Small intestine (tissue), 7 donors: ENCODE measurements at regions not wholly inside any gene's neighbourhood (a gene's known extent, or its start where the extent isn't known, plus 50 kb on each side); places are given as distances from the start of the nearest gene placed in this dataset.
A peak's percentile ranks its signal among the peaks of the same experiment; 100 is the strongest.

Experiments used
- DNase-seq, 2 donors: peaks; one replicate each; pipeline versions ENCODE4 v3.0.0 to v3.0.0-alpha.2; 2013
- FAIRE-seq: peaks from 2 replicates; lab custom pipeline; 2012; peaks lifted over from hg19 to GRCh38; lab: Jason Lieb, UNC
- H3K27ac ChIP-seq, 3 donors: one replicate each; pipeline ENCODE4 v1.5.1; 2013; ENCODE audit warnings: low read length in 2 of 3, mild to moderate bottlenecking in 2 of 3, control low read depth in 1 of 3, inconsistent platforms in 1 of 3, low read depth in 1 of 3, moderate library complexity in 1 of 3
- H3K27me3 ChIP-seq, 3 donors: one replicate each; pipeline ENCODE4 v1.6.1; 2013; ENCODE audit warnings: low read length in 3 of 3, inconsistent platforms in 1 of 3; ENCODE audit not compliant: control insufficient read depth in 3 of 3, insufficient read depth in 3 of 3
- H3K36me3 ChIP-seq, 3 donors: one replicate each; pipeline ENCODE4 v1.6.1; 2013; ENCODE audit warnings: low read length in 3 of 3, inconsistent platforms in 1 of 3, low read depth in 1 of 3, mild to moderate bottlenecking in 1 of 3, moderate library complexity in 1 of 3; ENCODE audit not compliant: control insufficient read depth in 3 of 3, insufficient read depth in 2 of 3
- H3K4me1 ChIP-seq, 3 donors: one replicate each; pipeline ENCODE4 v1.6.1; 2013; ENCODE audit warnings: low read length in 2 of 3, inconsistent platforms in 1 of 3, low read depth in 1 of 3, mild to moderate bottlenecking in 1 of 3, moderate library complexity in 1 of 3; ENCODE audit not compliant: control insufficient read depth in 3 of 3, insufficient read depth in 2 of 3
- H3K4me3 ChIP-seq, 3 donors: one replicate each; pipeline ENCODE4 v1.5.1; 2013; ENCODE audit warnings: low read length in 3 of 3, control low read depth in 1 of 3, inconsistent platforms in 1 of 3, low read depth in 1 of 3, mild to moderate bottlenecking in 1 of 3, moderate library complexity in 1 of 3
- H3K9me3 ChIP-seq, 2 donors: one replicate each; pipeline ENCODE4 v1.6.1; 2013; ENCODE audit warnings: low read depth in 1 of 2, low read length in 1 of 2; ENCODE audit not compliant: control insufficient read depth in 2 of 2, insufficient read depth in 1 of 2
- WGBS, 3 donors: extraction: QIAGEN DNeasy Blood & Tissue Kit; methylation state at CpG; one replicate each; pipeline ENCODE4 v1.1.7; 2013; 5-methylcytosine and 5-hydroxymethylcytosine counted together
- donor health status: healthy with polysubstance abuse.
- donor health status: control.
- donor health status: control.
- donor health status: Bipolar disorder and iron deficiency.
- donor health status: healthy.

DNA sequence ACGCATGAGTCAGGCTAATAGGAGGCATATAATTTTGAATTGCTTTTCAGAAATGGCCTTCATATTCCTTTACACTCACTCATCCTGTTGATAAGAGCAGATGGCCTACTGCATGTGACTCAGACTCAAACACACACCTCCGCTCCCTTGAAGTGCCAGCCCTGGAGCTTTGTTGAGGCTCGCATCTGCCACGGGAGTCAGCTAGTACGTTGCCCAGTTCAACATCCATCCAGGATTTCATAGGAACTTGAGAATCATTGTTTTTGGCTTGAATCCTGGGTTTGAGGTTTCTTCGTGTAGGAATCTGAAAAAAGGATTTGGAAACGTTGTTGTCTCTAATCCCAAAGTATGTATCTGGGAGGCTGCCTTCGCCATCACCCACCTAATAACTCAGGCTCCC is 87.4 kb upstream of the JAG1 start:
- no peak for FAIRE-seq

GRCh38 chr20:10761786-10762185 is 88.0 kb upstream of the JAG1 start:
- DNase-seq (no peak), FAIRE-seq (no peak)
- Histone ChIP-seq H3K4me3 (no peak overlapping the region), H3K4me1 (peaks cover 0 to 2% (median 0%) of the 10 kb centered on the region in 3 donors), H3K9me3 (no peaks in the 10 kb centered on the region), H3K27ac (no peak overlapping the region), H3K27me3 (no peaks in the 10 kb centered on the region), H3K36me3 (no peaks in the 10 kb centered on the region)
- 77 to 92% (median 80%) methylated on average over 8 of the region's 8 CpGs for WGBS, 3 donors

More for the DNA sequence above, 87.4 kb upstream of the JAG1 start:
- Histone ChIP-seq H3K9me3 (no peaks in the 10 kb centered on the region), H3K4me1 (peaks cover 0 to 2% (median 0%) of the 10 kb centered on the region in 3 donors), H3K4me3 (no peak overlapping the region), H3K27me3 (no peaks in the 10 kb centered on the region), H3K27ac (no peak overlapping the region), H3K36me3 (no peaks in the 10 kb centered on the region)
- WGBS, 3 donors: 85 to 89% (median 86%) methylated on average over 8 of the region's 8 CpGs
- peak in 1 of 2 donors; percentile 11 for DNase-seq

GRCh38 chr20:10762216-10762615 is 88.4 kb upstream of the JAG1 start:
- no peak overlapping the region for H3K4me3 ChIP-seq
- no peak for FAIRE-seq
- no peak for DNase-seq
- 77 to 91% (median 84%) methylated on average over 2 of the region's 2 CpGs for WGBS, 3 donors
- no peaks in the 10 kb centered on the region for H3K9me3 ChIP-seq
- no peaks in the 10 kb centered on the region for H3K36me3 ChIP-seq
- H3K27ac ChIP-seq: no peak overlapping the region
- H3K27me3 ChIP-seq: no peaks in the 10 kb centered on the region
- peaks cover 0 to 2% (median 0%) of the 10 kb centered on the region in 3 donors for H3K4me1 ChIP-seq

- no peak overlapping the region for H3K27ac ChIP-seq
- H3K36me3 ChIP-seq: no peaks in the 10 kb centered on the region
- no peak for DNase-seq
- H3K27me3 ChIP-seq: no peaks in the 10 kb centered on the region
- FAIRE-seq: no peak
- H3K4me1 ChIP-seq: peaks cover 0 to 2% (median 0%) of the 10 kb centered on the region in 3 donors
- no peak overlapping the region for H3K4me3 ChIP-seq
- no peaks in the 10 kb centered on the region for H3K9me3 ChIP-seq
- 36 to 69% (median 65%) methylated on average over 2 of the region's 2 CpGs for WGBS, 3 donors
These were observed 89.3 kb upstream of the JAG1 start for GRCh38 chr20:10763112-10763511.

DNA sequence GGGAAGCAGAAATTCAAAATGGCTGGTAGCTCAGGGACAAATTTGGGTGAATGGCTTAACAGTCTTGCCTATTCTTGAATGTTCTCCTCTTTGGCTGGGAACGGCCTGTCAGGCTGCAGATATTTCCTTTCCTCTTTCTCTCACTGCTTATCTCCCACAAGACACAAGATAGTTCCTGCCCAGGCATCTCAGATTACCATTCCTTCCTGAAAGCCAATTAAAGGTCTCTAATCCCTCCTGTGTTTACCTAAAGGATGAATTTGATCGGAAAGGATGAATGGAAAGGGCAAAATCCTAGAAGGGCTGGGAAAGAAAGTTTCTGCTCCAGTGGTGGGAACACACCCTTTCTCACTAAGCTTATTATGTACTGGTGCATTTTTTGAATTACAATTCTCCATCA is 95.9 kb upstream of the JAG1 start:
- H3K4me1 ChIP-seq: no peaks in the 10 kb centered on the region
- WGBS, 3 donors: 41 to 47% (median 44%) methylated on average over 2 of the region's 2 CpGs
- H3K4me3 ChIP-seq: no peak overlapping the region
- H3K27ac ChIP-seq: no peak overlapping the region
- H3K36me3 ChIP-seq: no peaks in the 10 kb centered on the region
- DNase-seq (no peak), FAIRE-seq (no peak)
- H3K27me3 ChIP-seq: no peaks in the 10 kb centered on the region
- H3K9me3 ChIP-seq: no peaks in the 10 kb centered on the region

- FAIRE-seq (no peak), DNase-seq (no peak)
- H3K4me3 ChIP-seq: no peak overlapping the region
- no peaks in the 10 kb centered on the region for H3K9me3 ChIP-seq
- H3K36me3 ChIP-seq: no peaks in the 10 kb centered on the region
- 82 to 83% (median 83%) methylated on average over 3 of the region's 3 CpGs for WGBS, 3 donors
- no peaks in the 10 kb centered on the region for H3K4me1 ChIP-seq
- H3K27ac ChIP-seq: no peak overlapping the region
- no peaks in the 10 kb centered on the region for H3K27me3 ChIP-seq
These were observed 97.0 kb upstream of the JAG1 start for GRCh38 chr20:10770753-10771152.

DNA sequence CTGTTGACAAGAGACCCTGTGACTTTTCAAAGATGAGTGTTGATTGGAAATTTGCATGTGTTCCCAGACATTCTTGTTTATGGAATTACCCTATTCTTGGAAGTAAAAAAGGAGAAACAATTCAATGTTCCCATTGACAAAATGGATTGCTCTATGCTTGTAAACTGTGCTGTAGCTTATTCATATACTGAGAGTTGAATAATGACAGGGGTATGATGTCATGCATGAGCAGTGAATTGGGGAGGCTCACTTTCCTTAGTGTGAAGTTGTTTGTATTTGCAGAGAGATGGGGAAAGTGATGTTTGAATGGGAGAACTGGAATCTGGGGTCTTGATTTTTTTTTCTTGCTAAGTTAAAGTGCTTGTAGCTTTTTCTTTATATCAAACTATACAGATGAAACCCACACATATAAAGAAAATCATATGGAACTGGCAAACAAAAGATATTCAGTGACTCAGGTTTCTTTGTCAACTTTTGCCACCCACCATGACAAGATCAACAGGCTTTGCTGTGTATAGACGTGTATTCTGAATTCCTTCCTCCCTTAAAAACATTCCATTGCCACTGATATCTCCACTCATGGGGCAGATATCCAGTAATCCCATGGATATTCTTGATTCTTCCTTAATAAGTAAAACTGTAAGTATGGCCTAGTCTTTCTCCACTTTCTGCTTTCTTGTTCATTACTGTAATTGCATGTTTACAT is 97.8 kb upstream of the JAG1 start:
- Histone ChIP-seq H3K27me3 (no peaks in the 10 kb centered on the region), H3K4me3 (no peak overlapping the region), H3K9me3 (no peaks in the 10 kb centered on the region), H3K36me3 (no peaks in the 10 kb centered on the region), H3K4me1 (no peaks in the 10 kb centered on the region), H3K27ac (no peak overlapping the region)
- FAIRE-seq: no peak
- no peak for DNase-seq
- WGBS, 3 donors: 77 to 78% (median 77%) methylated on average over 1 of the region's 1 CpG

DNA sequence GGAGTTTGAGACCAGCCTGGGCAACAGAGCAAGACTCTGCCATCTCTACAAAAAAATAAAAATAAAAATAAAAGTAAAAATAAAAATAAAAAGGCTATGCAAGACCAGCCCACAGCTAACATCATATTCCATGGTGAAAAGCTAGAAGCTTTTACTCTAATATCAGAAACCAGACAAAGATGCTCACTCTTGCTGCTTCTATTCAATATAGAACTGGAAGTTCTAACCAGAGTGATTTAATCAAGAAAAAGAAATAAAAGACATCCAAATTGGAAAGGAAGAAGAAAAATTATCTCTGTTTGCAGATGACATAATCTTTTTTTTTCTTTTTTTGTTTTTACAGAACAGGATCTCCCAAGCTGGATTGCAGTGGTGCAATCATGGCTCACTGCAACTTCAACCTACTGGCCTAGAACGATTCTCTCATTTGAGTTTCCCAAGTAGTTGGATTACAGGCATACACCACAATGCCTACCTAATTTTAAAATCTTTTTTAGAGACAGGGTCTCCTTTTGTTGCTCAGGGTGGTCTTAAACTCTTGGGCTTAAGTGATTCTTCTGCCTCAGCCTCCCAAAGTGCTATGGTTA is 100.7 kb upstream of the JAG1 start:
- H3K27ac ChIP-seq: no peak overlapping the region
- WGBS, 3 donors: 33 to 88% (median 85%) methylated on average over 1 of the region's 1 CpG
- no peaks in the 10 kb centered on the region for H3K9me3 ChIP-seq
- FAIRE-seq (no peak), DNase-seq (no peak)
- H3K4me1 ChIP-seq: no peaks in the 10 kb centered on the region
- H3K27me3 ChIP-seq: no peaks in the 10 kb centered on the region
- no peak overlapping the region for H3K4me3 ChIP-seq
- H3K36me3 ChIP-seq: no peaks in the 10 kb centered on the region
